ENCODE measurements at regions not wholly inside any gene's neighbourhood (a gene's known extent, or its start where the extent isn't known, plus 50 kb on each side); places are given as distances from the start of the nearest gene placed in this dataset.

- no peak for ATAC-seq
Observed at GRCh38 chr15:95105229-95105628, 873.9 kb downstream of the MCTP2 start.

GRCh38 chr15:95106801-95107200 lies 875.4 kb downstream of the MCTP2 start:
- ATAC-seq = no peak
- TF ChIP-seq CSDC2 (CRISPR knock-in tag; IDR thresholded peaks at IDR 0.05) (no peak), ESRRG (CRISPR knock-in tag; IDR thresholded peaks at IDR 0.05) (no peak), SNAI2 (CRISPR knock-in tag; IDR thresholded peaks at IDR 0.05) (no peak), BACH2 (CRISPR knock-in tag; IDR thresholded peaks at IDR 0.05; ENCODE audit: borderline replicate concordance) (no peak), PATZ1 (CRISPR knock-in tag; IDR thresholded peaks at IDR 0.05; ENCODE audit: borderline replicate concordance) (no peak), ZFP3 (CRISPR knock-in tag; IDR thresholded peaks at IDR 0.05) (no peak), CSRNP3 (CRISPR knock-in tag; IDR thresholded peaks at IDR 0.05) (no peak), POU6F1 (CRISPR knock-in tag; IDR thresholded peaks at IDR 0.05; ENCODE audit: borderline replicate concordance, low read depth) (no peak), ZNF565 (CRISPR knock-in tag; conservative IDR thresholded peaks at IDR 0.05; ENCODE audit: low read depth) (no peak), ZC3H10 (CRISPR knock-in tag; IDR thresholded peaks at IDR 0.05) (no peak), OSR1 (CRISPR knock-in tag; IDR thresholded peaks at IDR 0.05) (no peak), TOX (CRISPR knock-in tag; IDR thresholded peaks at IDR 0.05; ENCODE audit: borderline replicate concordance) (no peak)

More at GRCh38 chr15:95105229-95105628, 873.9 kb downstream of the MCTP2 start:
- TF ChIP-seq TOX (CRISPR knock-in tag; IDR thresholded peaks at IDR 0.05; ENCODE audit: borderline replicate concordance) (no peak), ISL1 (CRISPR knock-in tag; IDR thresholded peaks at IDR 0.05) (no peak)

- TF ChIP-seq ESRRG (CRISPR knock-in tag; IDR thresholded peaks at IDR 0.05) = no peak
- no peak for TF ChIP-seq BACH2 (CRISPR knock-in tag; IDR thresholded peaks at IDR 0.05; ENCODE audit: borderline replicate concordance)
- no peak for TF ChIP-seq ZFP3 (CRISPR knock-in tag; IDR thresholded peaks at IDR 0.05)
- TF ChIP-seq TSHZ2 (CRISPR knock-in tag; IDR thresholded peaks at IDR 0.05) = no peak
- no peak for TF ChIP-seq CREB5 (CRISPR knock-in tag; IDR thresholded peaks at IDR 0.05; ENCODE audit: low read depth)
- TF ChIP-seq ZC3H10 (CRISPR knock-in tag; IDR thresholded peaks at IDR 0.05) = no peak
- TF ChIP-seq GLIS3 (CRISPR knock-in tag; IDR thresholded peaks at IDR 0.05) = no peak
- TF ChIP-seq ZNF565 (CRISPR knock-in tag; conservative IDR thresholded peaks at IDR 0.05; ENCODE audit: low read depth) = no peak
- ATAC-seq = no peak
Observed at GRCh38 chr15:95108673-95109072, 877.3 kb downstream of the MCTP2 start.

- ATAC-seq = no peak
- TF ChIP-seq ZNF70 (CRISPR knock-in tag; IDR thresholded peaks at IDR 0.05) = no peak
- no peak for TF ChIP-seq BACH2 (CRISPR knock-in tag; IDR thresholded peaks at IDR 0.05; ENCODE audit: borderline replicate concordance)
Observed at GRCh38 chr15:95111969-95112368, 880.6 kb downstream of the MCTP2 start.

GRCh38 chr15:95113041-95113440 lies 881.7 kb downstream of the MCTP2 start:
- TF ChIP-seq ZFP3 (CRISPR knock-in tag; IDR thresholded peaks at IDR 0.05) (no peak), ZFP30 (CRISPR knock-in tag; IDR thresholded peaks at IDR 0.05) (no peak), PATZ1 (CRISPR knock-in tag; IDR thresholded peaks at IDR 0.05; ENCODE audit: borderline replicate concordance) (no peak), ESRRG (CRISPR knock-in tag; IDR thresholded peaks at IDR 0.05) (no peak), TCF4 (CRISPR knock-in tag; IDR thresholded peaks at IDR 0.05; ENCODE audit: borderline replicate concordance) (no peak), BACH2 (CRISPR knock-in tag; IDR thresholded peaks at IDR 0.05; ENCODE audit: borderline replicate concordance) (no peak), SNAI2 (CRISPR knock-in tag; IDR thresholded peaks at IDR 0.05) (no peak), PPARA (CRISPR knock-in tag; IDR thresholded peaks at IDR 0.05; ENCODE audit: borderline replicate concordance) (no peak)
- no peak for ATAC-seq

Measured in SK-N-SH treated with all-trans-retinoic acid at 6 μM for 48 hours (cell line).